H1 (cell line): ENCODE measurements at regions not wholly inside any gene's neighbourhood (a gene's known extent, or its start where the extent isn't known, plus 50 kb on each side); places are given as distances from the start of the nearest gene placed in this dataset.

Source experiments
- CTCF ChIA-PET: fragments of 300-600 bp; sonication (Branson Sonifier 250); formaldehyde crosslinking; loops from one replicate; lab custom pipeline; 2021; ENCODE audit not compliant: partially characterized antibody; lab: Charles Lee
- POLR2A ChIA-PET: fragments of 300-600 bp; sonication (Branson Sonifier 250); formaldehyde crosslinking; loops from one replicate; lab custom pipeline; 2021; ENCODE audit warnings: inconsistent platforms; ENCODE audit not compliant: partially characterized antibody; lab: Charles Lee
- DNase-seq, 2 experiments: peaks; one replicate each; pipeline versions ENCODE4 v3.0.0 to v3.0.0-alpha.2; 2010 to 2022; ENCODE audit warnings: low spot score in 2 of 2, low read depth in 1 of 2, mixed read lengths in 1 of 2
- FAIRE-seq: peaks from 2 replicates; lab custom pipeline; 2011; peaks lifted over from hg19 to GRCh38; lab: Jason Lieb, UNC
- H2AFZ ChIP-seq: 2 replicates; pipeline ENCODE4 v1.8.1; 2012; ENCODE audit warnings: low read length, inconsistent platforms
- H2AK5ac ChIP-seq: 2 replicates; pipeline ENCODE4 v1.6.1; 2013; ENCODE audit warnings: low read depth, low read length
- H2BK120ac ChIP-seq: replicated peaks from 2 replicates; pipeline ENCODE3; 2013; ENCODE audit warnings: low read depth, low read length, inconsistent platforms
- H2BK12ac ChIP-seq: 2 replicates; pipeline ENCODE4 v1.6.1; 2013; ENCODE audit warnings: low read depth, low read length
- H2BK15ac ChIP-seq: 2 replicates; pipeline ENCODE4 v1.6.1; 2013; ENCODE audit warnings: low read length
- H2BK20ac ChIP-seq: 2 replicates; pipeline ENCODE4 v1.6.1; 2013; ENCODE audit warnings: low read length
- H2BK5ac ChIP-seq: 2 replicates; pipeline ENCODE4 v1.6.1; 2013; ENCODE audit warnings: low read depth, low read length
- H3K14ac ChIP-seq: 2 replicates; pipeline ENCODE4 v1.6.1; 2013; ENCODE audit warnings: inconsistent platforms; ENCODE audit not compliant: insufficient read length
- H3K18ac ChIP-seq: 2 replicates; pipeline ENCODE4 v1.6.1; 2013; ENCODE audit warnings: low read length; ENCODE audit errors: extremely low read depth
- H3K23ac ChIP-seq: 2 replicates; pipeline ENCODE4 v1.6.1; 2013; ENCODE audit warnings: inconsistent platforms; ENCODE audit not compliant: insufficient read length
- H3K23me2 ChIP-seq: 2 replicates; pipeline ENCODE4 v1.6.1; 2013; ENCODE audit warnings: low read depth, low read length
- H3K27ac ChIP-seq: 2 replicates; pipeline ENCODE4 v1.6.1; 2011; ENCODE audit warnings: low read depth, low read length, inconsistent platforms
- H3K27me3 ChIP-seq, 4 experiments: replicated peaks in 1 of 4; 1 replicate in 1 of 4; 2 replicates in 3 of 4; pipeline versions ENCODE4 v1.6.1 to v1.8.1; 2011 to 2013; ENCODE audit warnings: low read length in 3 of 4, mild to moderate bottlenecking in 3 of 4, inconsistent platforms in 2 of 4, mixed read lengths in 2 of 4, moderate library complexity in 1 of 4; ENCODE audit not compliant: control insufficient read depth in 3 of 4, insufficient read depth in 3 of 4; ENCODE audit errors: extremely low read depth in 1 of 4
- H3K36me3 ChIP-seq, 4 experiments: 2 replicates each; pipeline versions ENCODE4 v1.6.1 to v1.8.1; 2011 to 2013; ENCODE audit warnings: mild to moderate bottlenecking in 4 of 4, low read length in 3 of 4, moderate library complexity in 2 of 4, control low read depth in 1 of 4, inconsistent platforms in 1 of 4; ENCODE audit not compliant: insufficient read depth in 4 of 4, control insufficient read depth in 2 of 4
- H3K4ac ChIP-seq: replicated peaks from 2 replicates; pipeline ENCODE3; 2013; ENCODE audit warnings: low read length, low read depth, mixed read lengths, inconsistent platforms; ENCODE audit not compliant: insufficient read length
- H3K4me1 ChIP-seq, 4 experiments: replicated peaks in 1 of 4; 1 replicate in 1 of 4; 2 replicates in 3 of 4; pipeline versions ENCODE4 v1.6.1 to v1.8.1; 2011 to 2013; ENCODE audit warnings: low read length in 3 of 4, inconsistent platforms in 2 of 4, mixed read lengths in 1 of 4; ENCODE audit not compliant: insufficient read depth in 4 of 4, control insufficient read depth in 3 of 4
- H3K4me2 ChIP-seq, 2 experiments: 2 replicates each; pipeline versions ENCODE4 v1.6.1 to v1.8.1; 2011 to 2013; ENCODE audit warnings: low read depth in 2 of 2, low read length in 2 of 2, control low read depth in 1 of 2, inconsistent platforms in 1 of 2, mild to moderate bottlenecking in 1 of 2; ENCODE audit not compliant: insufficient read depth in 1 of 2
- H3K4me3 ChIP-seq, 4 experiments: fragments of 200-600, 300-600 bp in 1 of 4; sonication (generic), shearing (Covaris generic), sonication (Bioruptor Twin) in 1 of 4; 2 replicates each; pipeline versions ENCODE4 v1.5.1 to v1.8.1; 2011 to 2016; ENCODE audit warnings: low read length in 4 of 4, low read depth in 3 of 4, control low read depth in 2 of 4, inconsistent platforms in 2 of 4, mild to moderate bottlenecking in 2 of 4, mixed read lengths in 1 of 4, moderate library complexity in 1 of 4; ENCODE audit not compliant: insufficient read depth in 2 of 4; ENCODE audit errors: extremely low read depth in 1 of 4
- H3K56ac ChIP-seq: replicated peaks from 2 replicates; pipeline ENCODE3; 2013; ENCODE audit warnings: low read depth, mild to moderate bottlenecking, mixed read lengths, low read length, inconsistent platforms; ENCODE audit not compliant: insufficient read length
- H3K79me1 ChIP-seq: 2 replicates; pipeline ENCODE4 v1.6.1; 2013; ENCODE audit warnings: low read depth, low read length, control low read depth
- H3K79me2 ChIP-seq, 2 experiments: 2 replicates each; pipeline versions ENCODE4 v1.6.1 to v1.8.1; 2012 to 2013; ENCODE audit warnings: low read length in 2 of 2, mild to moderate bottlenecking in 2 of 2, inconsistent platforms in 1 of 2; ENCODE audit not compliant: insufficient read depth in 2 of 2, control insufficient read depth in 1 of 2
- H3K9ac ChIP-seq, 4 experiments: replicated peaks in 1 of 4; 1 replicate in 1 of 4; 2 replicates in 3 of 4; pipeline versions ENCODE4 v1.6.1 to v1.8.1; 2011 to 2013; ENCODE audit warnings: low read depth in 3 of 4, low read length in 3 of 4, control low read depth in 2 of 4, mild to moderate bottlenecking in 2 of 4, moderate library complexity in 2 of 4, inconsistent platforms in 1 of 4; ENCODE audit errors: extremely low read depth in 1 of 4
- H3K9me3 ChIP-seq, 2 experiments: 2 replicates each; pipeline versions ENCODE4 v1.6.1 to v1.8.1; 2012 to 2013; ENCODE audit warnings: mild to moderate bottlenecking in 2 of 2, moderate library complexity in 2 of 2, control low read depth in 1 of 2, inconsistent platforms in 1 of 2, low read depth in 1 of 2, low read length in 1 of 2, mixed read lengths in 1 of 2; ENCODE audit not compliant: insufficient read depth in 2 of 2
- H4K20me1 ChIP-seq, 2 experiments: replicated peaks in 1 of 2; 2 replicates each; pipeline versions ENCODE3 to v1.8.1; 2011 to 2013; ENCODE audit warnings: inconsistent platforms in 2 of 2, low read length in 2 of 2, mild to moderate bottlenecking in 1 of 2; ENCODE audit not compliant: insufficient read depth in 2 of 2, control insufficient read depth in 1 of 2
- H4K5ac ChIP-seq: 2 replicates; pipeline ENCODE4 v1.6.1; 2013; ENCODE audit warnings: low read length, low read depth, mixed read lengths, inconsistent platforms; ENCODE audit not compliant: insufficient read length
- H4K8ac ChIP-seq: 2 replicates; pipeline ENCODE4 v1.8.0; 2013; ENCODE audit warnings: mild to moderate bottlenecking, moderate library complexity, low read length, inconsistent platforms; ENCODE audit not compliant: insufficient read depth; ENCODE audit errors: extremely low read depth
- H4K91ac ChIP-seq: replicated peaks from 2 replicates; pipeline ENCODE3; 2013; ENCODE audit warnings: low read length, mixed read lengths, inconsistent platforms; ENCODE audit not compliant: insufficient read length
- ATF2 ChIP-seq: IDR thresholded peaks from 2 replicates; pipeline ENCODE4 v1.6.1; 2012; ENCODE audit warnings: low read length, inconsistent platforms
- BCL11A ChIP-seq, 2 experiments: IDR thresholded peaks; one replicate each; pipeline ENCODE4 v1.6.1; 2011; ENCODE audit warnings: low read depth in 2 of 2, low read length in 2 of 2, mild to moderate bottlenecking in 2 of 2
- CHD2 ChIP-seq: IDR thresholded peaks from 2 replicates; pipeline ENCODE4 v1.6.1; 2012; ENCODE audit warnings: low read length, improper control_type of control experiment
- CREB1 ChIP-seq: IDR thresholded peaks from 2 replicates; pipeline ENCODE4 v1.6.1; 2012; ENCODE audit warnings: inconsistent platforms
- KDM4A ChIP-seq: IDR thresholded peaks from one replicate; pipeline ENCODE4 v1.7.1; 2012; ENCODE audit warnings: low read depth, mild to moderate bottlenecking, moderate library complexity, low read length, inconsistent platforms; ENCODE audit not compliant: severe bottlenecking
- SUZ12 ChIP-seq: fragments of 200-600 bp; sonication (generic); IDR thresholded peaks from 2 replicates; pipeline ENCODE4 v1.6.1; 2012; ENCODE audit warnings: mild to moderate bottlenecking, inconsistent platforms, low read length, moderate library complexity, mixed read lengths
- TAF7 ChIP-seq: optimal IDR thresholded peaks from 2 replicates; pipeline ENCODE3; 2011; ENCODE audit warnings: low read depth, mild to moderate bottlenecking, inconsistent platforms, low read length, moderate library complexity, borderline replicate concordance
- TBP ChIP-seq: IDR thresholded peaks from 2 replicates; pipeline ENCODE4 v1.6.1; 2011; ENCODE audit warnings: low read depth, low read length, improper control_type of control experiment
- USF2 ChIP-seq: IDR thresholded peaks from 2 replicates; pipeline ENCODE4 v1.6.1; 2011; ENCODE audit warnings: low read length, improper control_type of control experiment
- ZNF274 ChIP-seq: IDR thresholded peaks from 2 replicates; pipeline ENCODE4 v1.7.0; 2012; ENCODE audit warnings: low read length, borderline replicate concordance; ENCODE audit errors: extremely low read depth
- WGBS, 2 experiments: shearing (Covaris generic) in 1 of 2; methylation state at CpG; one replicate each; pipeline versions ENCODE4 v1.1.6 to v1.1.7; 2013 to 2015; ENCODE audit warnings: low lambda C conversion rate in 2 of 2, mixed read lengths in 2 of 2, inconsistent platforms in 1 of 2, low coverage in 1 of 2, missing lambda C conversion rate in 1 of 2; ENCODE audit not compliant: insufficient replicate concordance in 2 of 2, insufficient coverage in 1 of 2, insufficient read length in 1 of 2; ENCODE audit errors: extremely low coverage in 1 of 2, missing lambda C conversion rate in 1 of 2; 5-methylcytosine and 5-hydroxymethylcytosine counted together

- Histone ChIP-seq H2BK120ac (no peak overlapping the region), H3K27me3 (no peaks in the 10 kb centered on the region; a peak in 1 of 7 replicates), H2BK5ac (no peak overlapping the region), H3K4me1 (no peaks in the 10 kb centered on the region), H3K9ac (no peak overlapping the region), H2BK15ac (0 out of 2 replicates have a peak overlapping the region, but pooled peaks have one; percentile 32), H3K79me2 (no peaks in the 10 kb centered on the region), H3K79me1 (no peaks in the 10 kb centered on the region), H3K36me3 (no peaks in the 10 kb centered on the region; a peak in 1 of 8 replicates), H4K20me1 (peaks cover 0 to 5% of the 10 kb centered on the region in 2 experiments), H3K9me3 (no peaks in the 10 kb centered on the region), H4K5ac (no peak overlapping the region), H3K4me3 (no peak overlapping the region), H2BK20ac (no peak overlapping the region; the same call in 1 of the 2 replicates), H2AFZ (no peak overlapping the region), H3K18ac (no peak overlapping the region), H3K56ac (no peak overlapping the region), H3K14ac (no peak overlapping the region), H3K23ac (no peak overlapping the region), H2AK5ac (no peak overlapping the region), H3K27ac (no peak overlapping the region), H3K4me2 (no peak overlapping the region), H2BK12ac (no peak overlapping the region), H4K91ac (no peak overlapping the region), H3K23me2 (no peaks in the 10 kb centered on the region), H3K4ac (no peak overlapping the region), H4K8ac (no peak overlapping the region)
- 92% methylated on average over 12 of the region's 12 CpGs; no CpG with 5 or more reads in 1 of the 2 experiments for WGBS, 2 experiments
- ChIA-PET POLR2A (no interaction called here), CTCF (no interaction called here)
- DNase-seq (no peak), FAIRE-seq (no peak)
- no peak for TF ChIP-seq ATF2
- TF ChIP-seq BCL11A (IDR thresholded peaks at IDR 0.05; ENCODE audit: low read depth in 2 of 2, low read length in 2 of 2) = no peak
- TF ChIP-seq USF2 = no peak
- TF ChIP-seq KDM4A = no peak
- no peak for TF ChIP-seq SUZ12
- TF ChIP-seq TAF7 = no peak
- TF ChIP-seq CREB1 = no peak
- no peak for TF ChIP-seq TBP
- no peak for TF ChIP-seq CHD2
- no peak for TF ChIP-seq ZNF274
These were observed 849.1 kb upstream of the SALL3 start for GRCh38 chr18:78130232-78131195.
